Loucy (cell line): ENCODE measurements at regions not wholly inside any gene's neighbourhood (a gene's known extent, or its start where the extent isn't known, plus 50 kb on each side); places are given as distances from the start of the nearest gene placed in this dataset.

Source experiments
- EZH2phosphoT487 ChIP-seq: fragments of 200-600 bp; IDR thresholded peaks from 2 replicates; pipeline ENCODE4 v1.6.1; 2018; ENCODE audit warnings: antibody characterized with exemption, mild to moderate bottlenecking, moderate library complexity, borderline replicate concordance
- TF ChIP-seq, protein P1 (sequence below): fragments of 200-600 bp; sonication (generic); conservative IDR thresholded peaks from 2 replicates; pipeline ENCODE4 v1.5.1; 2014; ENCODE audit warnings: mild to moderate bottlenecking, antibody characterized with exemption, low read length

DNA sequence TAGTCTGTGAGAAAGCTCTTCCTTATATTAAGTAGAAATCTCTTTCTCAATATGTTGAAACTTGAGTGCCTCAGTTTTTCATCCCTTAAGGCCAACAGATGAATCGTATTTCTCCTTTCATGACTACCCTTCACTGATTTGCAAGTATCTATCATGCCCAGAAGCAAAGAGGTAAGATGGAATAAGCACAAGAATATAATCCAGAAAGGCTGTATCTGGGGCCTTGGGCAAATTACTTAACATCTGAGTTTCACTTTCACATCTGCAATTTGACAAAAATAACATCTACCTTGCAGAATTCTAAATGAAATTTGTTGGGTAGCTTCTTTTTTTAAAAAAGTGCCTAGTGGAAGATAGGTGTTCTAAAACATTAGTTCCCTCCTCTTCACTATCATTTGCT is 552.4 kb upstream of the ANO5 start:
- TF ChIP-seq, protein P1, sequence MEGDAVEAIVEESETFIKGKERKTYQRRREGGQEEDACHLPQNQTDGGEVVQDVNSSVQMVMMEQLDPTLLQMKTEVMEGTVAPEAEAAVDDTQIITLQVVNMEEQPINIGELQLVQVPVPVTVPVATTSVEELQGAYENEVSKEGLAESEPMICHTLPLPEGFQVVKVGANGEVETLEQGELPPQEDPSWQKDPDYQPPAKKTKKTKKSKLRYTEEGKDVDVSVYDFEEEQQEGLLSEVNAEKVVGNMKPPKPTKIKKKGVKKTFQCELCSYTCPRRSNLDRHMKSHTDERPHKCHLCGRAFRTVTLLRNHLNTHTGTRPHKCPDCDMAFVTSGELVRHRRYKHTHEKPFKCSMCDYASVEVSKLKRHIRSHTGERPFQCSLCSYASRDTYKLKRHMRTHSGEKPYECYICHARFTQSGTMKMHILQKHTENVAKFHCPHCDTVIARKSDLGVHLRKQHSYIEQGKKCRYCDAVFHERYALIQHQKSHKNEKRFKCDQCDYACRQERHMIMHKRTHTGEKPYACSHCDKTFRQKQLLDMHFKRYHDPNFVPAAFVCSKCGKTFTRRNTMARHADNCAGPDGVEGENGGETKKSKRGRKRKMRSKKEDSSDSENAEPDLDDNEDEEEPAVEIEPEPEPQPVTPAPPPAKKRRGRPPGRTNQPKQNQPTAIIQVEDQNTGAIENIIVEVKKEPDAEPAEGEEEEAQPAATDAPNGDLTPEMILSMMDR: no peak
- TF ChIP-seq EZH2phosphoT487: no peak
